ENCODE measurements at regions not wholly inside any gene's neighbourhood (a gene's known extent, or its start where the extent isn't known, plus 50 kb on each side); places are given as distances from the start of the nearest gene placed in this dataset.
"Not testable (repeated sequence)": the region's sequence is repeated elsewhere in the genome, so short reads cannot be mapped to it uniquely, and the experiment has no call there.

GRCh38 chr4:112951362-112952312, 97.8 kb upstream of the ANK2 start:
- Histone ChIP-seq H3K27ac (ENCODE audit: insufficient read depth, low read depth, low read length, poor library complexity, severe bottlenecking) (no peak overlapping the region), H3K4me1 (ENCODE audit: control insufficient read depth, insufficient read depth, low read length) (peaks cover 9% of the 10 kb centered on the region), H3K4me3 (ENCODE audit: insufficient read depth, low read depth, low read length) (no peak overlapping the region), H3K27me3 (ENCODE audit: control insufficient read depth, insufficient read depth, low read length, poor library complexity, severe bottlenecking) (no peaks in the 10 kb centered on the region), H3K36me3 (ENCODE audit: control insufficient read depth, insufficient read depth, low read length) (no peaks in the 10 kb centered on the region), H3K9me3 (ENCODE audit: control insufficient read depth, low read length) (no peaks in the 10 kb centered on the region)
- WGBS, 2 experiments: 86 to 91% methylated on average over 4 of the region's 6 CpGs

GRCh38 chr4:112952313-112952700, 97.1 kb upstream of the ANK2 start:
- no peaks in the 10 kb centered on the region for H3K9me3 ChIP-seq (ENCODE audit: control insufficient read depth, low read length)
- no peak overlapping the region for H3K27ac ChIP-seq (ENCODE audit: insufficient read depth, low read depth, low read length, poor library complexity, severe bottlenecking)
- H3K4me3 ChIP-seq (ENCODE audit: insufficient read depth, low read depth, low read length): no peak overlapping the region
- H3K4me1 ChIP-seq (ENCODE audit: control insufficient read depth, insufficient read depth, low read length): peaks cover 9% of the 10 kb centered on the region
- WGBS, 2 experiments: 94 to 100% methylated on average over 1 of the region's 1 CpG
- H3K36me3 ChIP-seq (ENCODE audit: control insufficient read depth, insufficient read depth, low read length): no peaks in the 10 kb centered on the region
- H3K27me3 ChIP-seq (ENCODE audit: control insufficient read depth, insufficient read depth, low read length, poor library complexity, severe bottlenecking): no peaks in the 10 kb centered on the region

GRCh38 chr4:112953262-112953661, 96.2 kb upstream of the ANK2 start:
- no peaks in the 10 kb centered on the region for H3K36me3 ChIP-seq (ENCODE audit: control insufficient read depth, insufficient read depth, low read length)
- WGBS, 2 experiments: 62 to 91% methylated on average over 2 to 3 of the region's 3 CpGs
- H3K27ac ChIP-seq (ENCODE audit: insufficient read depth, low read depth, low read length, poor library complexity, severe bottlenecking): no peak overlapping the region
- no peaks in the 10 kb centered on the region for H3K9me3 ChIP-seq (ENCODE audit: control insufficient read depth, low read length)
- H3K27me3 ChIP-seq (ENCODE audit: control insufficient read depth, insufficient read depth, low read length, poor library complexity, severe bottlenecking): no peaks in the 10 kb centered on the region
- H3K4me3 ChIP-seq (ENCODE audit: insufficient read depth, low read depth, low read length): no peak overlapping the region
- H3K4me1 ChIP-seq (ENCODE audit: control insufficient read depth, insufficient read depth, low read length): peaks cover 9% of the 10 kb centered on the region

- no peak overlapping the region for H3K4me3 ChIP-seq (ENCODE audit: insufficient read depth, low read depth, low read length)
- WGBS, 2 experiments: 83 to 100% methylated on average over 1 of the region's 1 CpG
- H3K4me1 ChIP-seq (ENCODE audit: control insufficient read depth, insufficient read depth, low read length): peaks cover 1% of the 10 kb centered on the region
Observed at GRCh38 chr4:112954286-112954685, 95.2 kb upstream of the ANK2 start.

GRCh38 chr4:112956484-112956896, 93.0 kb upstream of the ANK2 start:
- Histone ChIP-seq H3K27me3 (ENCODE audit: control insufficient read depth, insufficient read depth, low read length, poor library complexity, severe bottlenecking) (no peaks in the 10 kb centered on the region), H3K4me3 (ENCODE audit: insufficient read depth, low read depth, low read length) (no peak overlapping the region), H3K9me3 (ENCODE audit: control insufficient read depth, low read length) (no peaks in the 10 kb centered on the region), H3K36me3 (ENCODE audit: control insufficient read depth, insufficient read depth, low read length) (no peaks in the 10 kb centered on the region), H3K27ac (ENCODE audit: insufficient read depth, low read depth, low read length, poor library complexity, severe bottlenecking) (no peak overlapping the region), H3K4me1 (ENCODE audit: control insufficient read depth, insufficient read depth, low read length) (no peaks in the 10 kb centered on the region)
- WGBS, 2 experiments: 93% methylated on average over 5 to 6 of the region's 6 CpGs

More at GRCh38 chr4:112954286-112954685, 95.2 kb upstream of the ANK2 start:
- Histone ChIP-seq H3K27me3 (ENCODE audit: control insufficient read depth, insufficient read depth, low read length, poor library complexity, severe bottlenecking) (no peaks in the 10 kb centered on the region), H3K36me3 (ENCODE audit: control insufficient read depth, insufficient read depth, low read length) (no peaks in the 10 kb centered on the region), H3K9me3 (ENCODE audit: control insufficient read depth, low read length) (no peaks in the 10 kb centered on the region), H3K27ac (ENCODE audit: insufficient read depth, low read depth, low read length, poor library complexity, severe bottlenecking) (no peak overlapping the region)

- not testable (repeated sequence) for H3K36me3 ChIP-seq (ENCODE audit: control insufficient read depth, insufficient read depth, low read length); H3K4me3 ChIP-seq (ENCODE audit: insufficient read depth, low read depth, low read length); H3K9me3 ChIP-seq (ENCODE audit: control insufficient read depth, low read length); H3K4me1 ChIP-seq (ENCODE audit: control insufficient read depth, insufficient read depth, low read length); H3K27me3 ChIP-seq (ENCODE audit: control insufficient read depth, insufficient read depth, low read length, poor library complexity, severe bottlenecking); H3K27ac ChIP-seq (ENCODE audit: insufficient read depth, low read depth, low read length, poor library complexity, severe bottlenecking)
- 97 to 99% methylated on average over 20 to 29 of the region's 31 CpGs for WGBS, 2 experiments
Observed at GRCh38 chr4:112957764-112958163, 91.7 kb upstream of the ANK2 start.

- Histone ChIP-seq H3K9me3 (ENCODE audit: control insufficient read depth, low read length) (no peaks in the 10 kb centered on the region), H3K4me3 (ENCODE audit: insufficient read depth, low read depth, low read length) (no peak overlapping the region), H3K27ac (ENCODE audit: insufficient read depth, low read depth, low read length, poor library complexity, severe bottlenecking) (no peak overlapping the region), H3K36me3 (ENCODE audit: control insufficient read depth, insufficient read depth, low read length) (no peaks in the 10 kb centered on the region), H3K4me1 (ENCODE audit: control insufficient read depth, insufficient read depth, low read length) (peaks cover 9% of the 10 kb centered on the region), H3K27me3 (ENCODE audit: control insufficient read depth, insufficient read depth, low read length, poor library complexity, severe bottlenecking) (no peaks in the 10 kb centered on the region)
- WGBS, 2 experiments: 92 to 98% methylated on average over 4 to 5 of the region's 5 CpGs
Observed at GRCh38 chr4:112966701-112967488, 82.6 kb upstream of the ANK2 start.

GRCh38 chr4:112968451-112969159, 80.8 kb upstream of the ANK2 start:
- H3K36me3 ChIP-seq (ENCODE audit: control insufficient read depth, insufficient read depth, low read length): no peaks in the 10 kb centered on the region
- no peaks in the 10 kb centered on the region for H3K27me3 ChIP-seq (ENCODE audit: control insufficient read depth, insufficient read depth, low read length, poor library complexity, severe bottlenecking)
- no peak overlapping the region for H3K4me3 ChIP-seq (ENCODE audit: insufficient read depth, low read depth, low read length)
- H3K27ac ChIP-seq (ENCODE audit: insufficient read depth, low read depth, low read length, poor library complexity, severe bottlenecking): no peak overlapping the region
- peaks cover 9% of the 10 kb centered on the region for H3K4me1 ChIP-seq (ENCODE audit: control insufficient read depth, insufficient read depth, low read length)
- no peaks in the 10 kb centered on the region for H3K9me3 ChIP-seq (ENCODE audit: control insufficient read depth, low read length)

- H3K36me3 ChIP-seq (ENCODE audit: control insufficient read depth, insufficient read depth, low read length): no peaks in the 10 kb centered on the region
- 92 to 96% methylated on average over 1 to 2 of the region's 2 CpGs for WGBS, 2 experiments
- no peaks in the 10 kb centered on the region for H3K27me3 ChIP-seq (ENCODE audit: control insufficient read depth, insufficient read depth, low read length, poor library complexity, severe bottlenecking)
- H3K9me3 ChIP-seq (ENCODE audit: control insufficient read depth, low read length): no peaks in the 10 kb centered on the region
- H3K4me1 ChIP-seq (ENCODE audit: control insufficient read depth, insufficient read depth, low read length): peaks cover 9% of the 10 kb centered on the region
- H3K27ac ChIP-seq (ENCODE audit: insufficient read depth, low read depth, low read length, poor library complexity, severe bottlenecking): no peak overlapping the region
- no peak overlapping the region for H3K4me3 ChIP-seq (ENCODE audit: insufficient read depth, low read depth, low read length)
Observed at GRCh38 chr4:112970903-112971302, 78.5 kb upstream of the ANK2 start.

Measured in ectodermal cell (in vitro differentiated cells).